ENCODE measurements at regions not wholly inside any gene's neighbourhood (a gene's known extent, or its start where the extent isn't known, plus 50 kb on each side); places are given as distances from the start of the nearest gene placed in this dataset.
"Not testable (repeated sequence)": the region's sequence is repeated elsewhere in the genome, so short reads cannot be mapped to it uniquely, and the experiment has no call there.

DNA sequence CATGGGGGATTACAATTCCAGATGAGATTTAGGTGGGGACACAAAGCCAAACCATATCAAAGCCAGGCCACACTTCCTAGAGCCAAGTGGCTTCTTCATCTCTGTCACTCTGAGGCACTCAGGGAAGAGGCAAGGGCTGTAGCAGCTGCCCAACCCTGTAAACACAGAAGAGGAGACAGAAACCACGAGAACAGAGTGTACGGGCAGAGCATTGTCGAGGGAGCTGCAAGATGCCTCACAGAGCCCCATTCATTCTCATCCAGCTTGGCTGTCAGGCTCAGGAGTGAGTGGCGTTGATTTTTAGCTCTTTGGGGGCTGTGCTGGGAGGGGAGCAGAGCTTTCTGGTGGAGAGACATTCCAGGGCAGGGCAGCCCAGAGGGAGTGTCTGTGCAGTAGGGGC lies 117.2 kb upstream of the SALL1 start:
- no peak for DNase-seq

DNA sequence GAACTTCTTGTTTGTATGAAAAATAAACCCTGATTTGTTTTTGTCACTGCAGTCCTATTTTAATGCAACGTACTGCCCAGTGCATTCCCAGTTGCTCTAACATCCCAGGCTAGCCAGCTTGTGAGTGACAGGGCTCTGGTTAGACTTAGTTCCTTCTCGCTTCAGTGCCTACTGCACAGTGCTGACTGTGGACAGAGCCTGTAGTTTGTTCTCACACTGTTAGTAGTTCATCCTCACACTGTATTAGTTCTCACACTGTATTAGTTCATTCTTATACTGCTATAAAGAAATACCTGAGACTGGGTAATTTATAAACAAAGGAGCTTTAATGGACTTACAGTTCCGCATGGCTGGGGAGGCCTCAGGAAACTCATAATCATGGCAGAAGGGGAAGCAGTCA lies 116.6 kb upstream of the SALL1 start:
- no peak for DNase-seq

DNA sequence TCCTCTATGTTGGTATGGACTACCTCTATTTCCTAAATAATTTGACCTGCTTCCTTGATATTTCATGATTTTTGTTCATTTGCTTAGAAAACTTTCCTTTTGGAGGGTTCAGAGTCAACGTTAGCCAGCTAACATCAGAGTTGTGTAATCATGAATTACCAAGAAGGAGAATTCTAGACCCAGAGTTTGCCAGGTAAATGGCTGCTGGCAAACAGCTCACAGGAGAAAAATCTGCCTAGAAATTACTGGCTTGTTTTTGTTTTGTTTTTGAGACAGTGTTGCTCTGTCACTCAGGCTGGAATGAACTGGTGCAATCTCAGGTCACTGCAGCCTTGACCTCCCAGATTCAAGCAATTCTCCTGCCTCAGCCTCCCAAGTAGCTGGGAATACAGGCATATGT lies 111.4 kb upstream of the SALL1 start:
- DNase-seq, result no peak

DNA sequence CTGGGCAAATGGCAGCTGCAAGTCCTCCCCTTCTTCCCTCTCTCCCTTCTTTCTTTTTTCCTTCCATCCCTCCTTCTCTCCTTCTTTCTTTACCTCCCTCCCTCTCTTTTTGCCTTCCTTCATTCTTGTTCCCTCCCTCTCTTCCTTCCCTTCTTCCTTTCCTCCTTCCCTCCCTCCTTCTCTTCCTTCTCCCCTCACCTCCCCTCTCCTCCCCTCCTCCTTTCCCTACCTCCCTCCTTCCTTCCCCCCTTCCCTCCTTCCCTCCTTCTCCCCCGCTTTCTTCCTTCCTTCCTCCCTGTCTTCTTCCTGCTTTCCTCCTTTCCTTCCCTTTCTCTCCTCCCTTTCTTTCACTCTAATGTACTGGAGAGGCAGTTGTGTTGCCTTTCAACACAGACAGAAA lies 110.8 kb upstream of the SALL1 start:
- no peak for DNase-seq

DNA sequence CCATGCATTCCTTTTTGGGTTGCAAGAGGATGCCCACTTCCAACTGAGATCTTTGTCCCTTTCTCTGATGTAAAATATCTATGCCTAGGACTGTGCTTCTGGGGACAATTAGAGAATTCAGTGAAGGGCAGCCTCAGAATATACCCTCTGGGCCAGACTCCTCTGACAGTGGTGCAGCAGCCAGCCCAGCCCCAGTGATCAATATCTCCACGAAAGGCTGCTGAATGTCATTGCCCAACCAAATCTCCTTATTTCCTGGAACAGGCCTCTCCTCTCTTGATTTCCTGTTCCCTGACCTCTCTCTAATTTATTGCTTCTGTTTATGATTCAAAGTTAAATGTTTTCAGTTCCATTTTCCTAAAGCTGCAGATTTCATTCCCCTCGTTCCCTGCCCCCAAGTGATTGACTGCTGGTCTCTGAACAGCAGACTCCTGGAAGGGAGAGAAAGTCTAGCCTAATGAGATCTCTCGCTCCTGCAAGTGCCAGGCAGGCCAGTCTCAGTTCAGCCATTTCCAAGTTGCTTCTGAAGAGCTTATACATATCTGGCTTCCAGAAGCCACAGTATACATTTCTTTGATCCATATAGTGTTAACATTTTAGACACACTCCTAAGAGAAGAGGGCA lies 104.4 kb upstream of the SALL1 start:
- no peak for DNase-seq

DNA sequence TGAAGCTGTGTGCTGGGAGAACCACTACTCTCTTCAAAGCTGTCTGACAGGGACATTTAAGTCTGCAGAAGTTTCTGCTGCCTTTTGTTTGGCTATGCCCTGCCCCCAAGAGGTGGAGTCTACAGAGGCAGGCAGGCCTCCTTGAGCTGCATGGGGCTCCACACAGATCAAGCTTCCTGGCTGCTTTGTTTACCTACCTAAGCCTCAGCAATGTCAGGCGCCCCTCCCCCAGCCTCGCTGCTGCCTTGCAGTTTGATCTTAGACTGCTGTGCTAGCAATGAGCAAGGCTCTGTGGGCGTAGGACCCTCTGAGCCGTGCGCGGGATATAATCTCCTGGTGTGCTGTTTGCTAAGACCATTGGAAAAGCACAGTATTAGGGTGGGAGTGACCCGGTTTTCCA lies 103.3 kb upstream of the SALL1 start:
- not testable (repeated sequence) for DNase-seq

DNA sequence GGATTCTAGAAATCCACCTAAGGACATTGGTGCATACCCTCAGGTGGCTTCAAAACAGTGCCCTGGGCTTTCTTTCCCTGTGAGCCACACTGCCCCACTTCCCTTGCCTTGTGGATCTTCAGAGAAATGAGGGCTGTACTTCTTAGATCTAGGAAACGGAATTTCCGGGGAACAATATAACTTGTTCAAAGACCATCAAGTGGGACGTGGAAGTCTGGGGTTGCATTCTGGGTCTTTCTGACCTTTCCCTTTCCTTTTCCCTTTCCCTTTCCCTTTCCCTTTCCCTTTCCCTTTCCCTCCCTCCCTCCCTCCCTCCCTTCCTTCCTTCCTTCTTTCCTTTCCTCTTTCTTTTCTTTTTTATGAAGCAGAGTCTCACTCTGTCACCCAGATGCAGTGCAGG lies 97.1 kb upstream of the SALL1 start:
- no peak for DNase-seq

DNA sequence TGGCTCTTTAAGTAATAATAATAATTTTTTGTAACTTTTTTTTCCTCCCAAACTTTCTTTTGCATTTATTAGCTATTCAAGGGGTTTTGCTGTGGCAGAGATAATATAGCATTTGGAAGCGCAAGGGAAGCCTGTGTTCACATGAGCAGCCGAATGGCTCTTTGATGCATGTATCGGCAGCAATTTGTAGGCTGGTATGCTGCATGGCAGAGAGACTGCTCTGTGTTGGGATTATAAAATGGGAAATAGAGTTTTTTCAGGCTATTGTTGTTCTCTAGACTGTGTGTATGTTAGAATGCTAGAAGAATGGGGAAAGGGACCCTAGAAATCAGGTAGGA lies 94.6 kb upstream of the SALL1 start:
- no peak for DNase-seq

DNA sequence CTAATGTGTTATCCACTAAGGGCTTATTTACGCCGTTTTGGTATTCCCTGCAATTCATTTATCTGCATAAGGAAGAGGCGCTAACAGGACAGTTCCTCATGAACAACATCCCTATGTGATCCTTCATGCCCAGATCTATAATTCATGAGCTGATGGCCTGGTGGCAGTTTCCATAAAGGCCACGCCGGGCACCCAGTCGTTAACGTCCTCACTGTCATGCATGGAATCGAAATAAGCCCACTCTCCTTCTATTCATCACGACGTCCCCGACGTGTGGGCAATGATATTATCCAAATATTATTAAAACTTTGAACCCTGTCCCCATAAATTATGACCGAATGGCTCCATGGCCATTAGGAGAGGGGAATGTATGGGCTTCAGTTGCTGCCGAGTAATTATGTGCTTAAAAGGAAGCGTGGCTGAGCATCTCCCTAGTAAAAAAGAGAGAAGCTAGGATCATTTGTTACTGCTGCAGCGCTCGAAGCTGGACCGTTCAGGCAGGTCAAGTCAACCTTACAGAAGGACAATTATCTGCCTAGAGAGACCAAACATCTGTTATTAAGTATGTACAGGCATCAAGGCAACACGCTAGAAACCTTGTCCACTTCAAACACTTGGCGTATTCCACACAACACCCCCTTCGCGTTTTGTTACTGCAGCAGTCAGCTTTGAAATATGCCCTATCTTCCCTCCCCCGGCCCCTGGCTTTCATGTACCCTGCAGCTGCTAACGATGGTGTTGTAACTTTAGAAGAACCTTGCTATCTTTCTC lies 94.0 kb upstream of the SALL1 start:
- DNase-seq, result no peak

DNA sequence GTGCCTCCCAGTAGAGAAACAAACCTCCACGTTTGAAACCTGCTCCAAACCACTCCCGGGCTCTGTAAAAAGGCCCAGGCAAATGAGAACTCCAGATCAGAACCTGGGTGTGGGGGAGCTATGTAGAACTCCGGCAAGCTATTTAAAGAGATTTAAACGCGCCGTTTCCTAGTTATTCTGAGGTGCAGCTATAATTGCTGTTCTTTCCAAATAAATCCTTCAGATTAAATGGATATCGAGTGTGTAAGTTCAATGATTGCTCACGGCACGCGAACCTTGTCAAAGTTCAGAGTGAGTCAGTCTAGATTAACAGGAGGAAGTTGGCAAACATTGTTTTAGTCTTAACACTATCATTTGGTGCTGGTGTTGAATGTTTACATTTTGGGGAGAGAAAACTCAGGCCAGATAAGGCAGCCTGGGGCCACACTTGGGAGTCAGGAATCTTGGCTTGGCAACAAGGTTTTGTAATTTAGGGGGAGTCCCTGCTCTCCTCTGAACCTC lies 92.9 kb upstream of the SALL1 start:
- DNase-seq, result no peak

DNA sequence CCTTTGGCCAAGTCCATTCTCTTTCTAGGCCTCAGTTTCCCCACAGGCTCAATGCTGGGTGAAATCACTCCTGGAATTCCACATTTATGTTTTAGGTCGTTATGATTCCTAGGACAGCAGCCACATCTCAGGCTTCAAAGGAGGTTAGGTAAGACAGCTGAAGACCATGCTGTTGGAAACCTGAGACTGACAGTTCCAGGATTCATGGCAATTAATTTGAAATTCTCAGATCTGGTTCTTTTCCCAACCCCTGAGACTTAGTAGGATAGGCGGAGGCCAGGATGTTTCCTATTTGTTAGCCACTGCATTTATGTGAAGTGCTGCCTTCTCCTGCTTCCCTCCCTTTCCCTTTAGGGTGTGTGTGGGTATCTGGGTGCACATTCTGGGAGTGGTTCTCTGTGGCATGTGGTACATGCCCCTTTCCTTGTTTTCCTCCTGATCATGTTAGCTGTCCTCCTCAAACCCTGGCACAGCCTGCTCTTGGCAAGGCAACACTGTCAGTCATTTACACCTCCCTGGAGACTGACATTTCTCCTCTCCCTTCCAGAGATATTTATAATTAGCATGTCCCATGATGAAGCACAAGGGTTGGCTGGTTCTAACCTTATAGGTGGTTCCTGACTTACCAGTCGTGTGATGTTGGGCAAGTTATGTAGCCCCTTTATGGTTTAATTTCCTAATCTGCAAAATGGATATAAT lies 91.4 kb upstream of the SALL1 start:
- no peak for DNase-seq

DNA sequence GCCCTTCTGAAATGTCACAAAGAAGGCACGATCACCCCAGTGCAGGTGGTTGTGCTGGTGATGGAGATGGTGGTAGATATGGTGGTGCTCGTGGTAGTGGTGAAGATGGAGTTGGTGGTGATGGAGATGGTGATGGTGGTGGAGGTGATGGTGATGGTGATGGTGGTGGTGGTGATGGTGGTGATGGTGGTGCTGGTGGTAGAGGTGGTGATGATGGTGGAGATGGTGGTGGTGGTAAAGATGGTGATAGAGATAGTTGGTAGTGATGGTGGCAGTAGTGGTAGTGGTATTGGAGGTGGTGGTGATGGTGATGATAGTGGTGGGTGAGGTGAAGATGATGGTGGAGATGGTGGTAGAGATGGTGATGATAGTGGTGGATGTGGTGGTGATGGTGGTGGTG lies 88.1 kb upstream of the SALL1 start:
- DNase-seq, result no peak

DNA sequence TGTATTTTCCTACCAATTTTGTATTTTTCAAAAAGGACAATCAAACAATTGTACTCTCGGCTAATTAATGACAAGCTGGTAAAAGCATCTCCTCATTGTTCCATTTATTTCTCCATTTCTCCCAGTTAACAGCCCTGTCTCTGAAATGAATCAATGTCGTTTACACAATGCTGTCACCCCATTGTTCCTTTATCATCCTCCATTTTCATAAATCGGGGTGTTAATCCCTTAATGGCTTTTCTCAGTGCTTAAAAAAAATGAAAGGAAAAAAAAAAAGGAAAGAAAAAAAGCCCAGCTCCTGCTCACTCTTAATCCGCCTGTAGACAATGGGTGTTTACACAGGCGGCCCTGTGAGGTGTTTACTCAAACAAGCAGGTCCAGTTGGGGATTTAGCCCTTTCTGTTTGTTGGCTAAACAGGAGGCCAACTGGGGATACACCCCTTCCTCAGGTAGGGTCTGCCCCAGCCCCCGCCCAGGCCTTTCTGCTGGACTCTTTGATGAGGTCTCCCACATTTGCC lies 86.8 kb upstream of the SALL1 start:
- DNase-seq, result no peak

DNA sequence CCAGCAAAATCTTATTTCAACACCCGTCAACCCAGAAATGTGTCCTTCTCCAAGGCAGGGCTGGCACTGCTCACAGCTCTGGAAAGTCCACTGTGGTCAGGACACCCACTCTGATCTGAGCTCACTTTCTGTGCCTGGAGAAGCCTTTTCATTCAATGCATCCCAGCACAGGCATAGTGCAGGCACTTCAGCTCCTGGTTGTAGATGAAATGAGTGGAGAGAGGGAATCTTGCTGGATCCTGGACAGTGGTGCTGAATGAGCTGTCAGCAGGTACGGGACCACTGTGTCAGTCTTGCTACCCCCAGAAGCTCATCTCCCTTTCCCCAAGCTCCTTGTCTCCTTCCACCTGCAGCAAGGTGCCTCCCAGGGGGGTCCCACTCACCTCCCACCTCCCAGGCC lies 86.1 kb upstream of the SALL1 start:
- no peak for DNase-seq

DNA sequence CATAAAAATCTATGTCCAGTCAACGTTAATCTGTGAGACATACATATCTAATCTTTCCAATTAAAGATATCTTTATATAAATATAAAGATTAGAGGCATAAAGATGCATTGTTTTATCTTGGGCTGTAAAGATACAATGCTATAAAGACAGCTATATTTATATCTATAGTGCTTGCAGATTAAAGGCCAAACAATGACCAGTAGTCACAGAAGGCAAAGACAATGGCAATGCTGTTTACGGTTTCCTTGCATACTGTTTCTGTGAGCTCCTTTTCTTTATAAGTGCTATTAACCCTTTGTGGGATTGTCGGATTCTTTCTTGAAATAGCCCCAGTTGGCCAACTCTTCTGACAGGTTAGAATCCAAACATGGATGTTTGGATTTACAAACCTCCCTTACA lies 85.5 kb upstream of the SALL1 start:
- no peak for DNase-seq

DNA sequence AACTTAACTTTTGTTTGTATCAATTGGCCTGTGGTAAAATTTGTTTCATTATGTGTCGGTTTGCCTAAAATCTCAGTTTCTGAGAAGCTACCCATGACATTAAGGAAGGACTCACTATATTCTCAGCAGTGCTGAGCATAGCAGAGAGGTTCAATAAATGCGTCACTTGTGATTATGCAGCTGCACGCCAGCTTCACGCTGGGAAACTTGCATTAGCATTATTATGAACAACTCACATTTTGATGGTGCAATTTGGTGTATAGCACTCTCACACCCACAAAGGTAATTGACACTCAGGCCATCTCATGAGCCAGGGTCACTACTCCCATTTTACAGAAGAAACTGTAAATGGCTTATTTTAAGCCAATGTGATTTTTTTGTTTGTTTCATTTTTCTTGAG lies 80.6 kb upstream of the SALL1 start:
- DNase-seq, result no peak

DNA sequence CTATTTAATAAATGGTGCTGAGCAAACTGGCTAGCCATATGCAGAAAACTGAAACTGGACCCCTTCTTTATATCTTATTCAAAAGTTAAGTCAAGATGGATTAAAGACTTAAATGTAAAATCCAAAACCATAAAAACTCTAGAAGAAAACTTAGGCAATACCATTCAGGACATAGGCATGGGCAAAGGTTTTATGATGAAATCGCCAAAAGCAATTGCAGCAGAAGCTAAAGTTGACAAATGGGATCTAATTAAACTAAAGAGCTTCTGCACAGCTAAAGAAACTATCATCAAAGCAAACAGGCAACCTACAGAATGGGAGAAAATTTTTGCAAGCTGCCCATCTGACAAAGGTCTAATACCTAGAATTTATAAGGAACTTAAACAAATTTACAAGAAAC lies 79.0 kb upstream of the SALL1 start:
- DNase-seq, result not testable (repeated sequence)

DNA sequence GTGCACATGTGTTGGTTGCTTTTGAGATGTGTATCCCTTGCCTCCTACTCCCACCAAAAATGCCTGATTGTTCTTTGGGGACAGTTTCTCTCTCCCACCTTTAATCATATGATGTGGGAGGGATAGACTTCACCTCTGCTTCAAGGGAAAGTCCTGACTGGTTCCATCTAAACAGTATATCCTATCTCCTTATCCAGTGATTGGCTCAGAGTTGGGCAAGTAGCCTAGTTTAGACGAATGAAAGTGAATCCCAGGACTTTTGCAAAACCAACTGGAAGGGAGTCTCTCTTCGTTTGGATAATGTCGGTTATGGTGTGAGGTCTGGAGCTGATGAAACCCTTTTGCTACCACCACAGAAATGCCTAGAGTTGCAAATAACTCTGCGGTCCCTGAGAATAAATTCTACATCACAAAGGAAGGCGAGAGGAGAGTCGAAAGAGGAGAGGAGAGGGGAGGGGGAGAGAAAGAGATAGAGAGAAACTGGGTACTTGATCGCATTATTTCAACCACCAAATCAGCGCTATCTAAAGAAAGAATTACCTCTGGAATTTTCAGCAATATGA lies 77.1 kb upstream of the SALL1 start:
- no peak for DNase-seq

DNA sequence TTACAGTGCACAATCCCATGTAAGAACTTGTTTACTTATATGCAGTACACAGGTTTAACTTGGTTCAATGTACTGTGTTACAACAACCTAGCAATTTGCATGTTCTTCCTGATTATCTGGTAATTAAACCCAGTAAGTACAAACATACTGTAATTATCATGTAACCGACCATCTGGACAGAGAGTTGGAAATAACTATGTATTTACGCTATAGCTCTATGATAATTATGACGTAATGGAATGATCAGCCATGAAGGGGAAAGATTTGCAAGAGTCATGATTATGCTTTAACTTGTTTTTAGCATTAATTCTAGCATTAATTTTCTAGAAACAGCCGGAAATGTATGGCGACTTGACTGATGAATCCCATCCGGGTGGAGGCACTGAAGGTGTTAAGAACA lies 74.8 kb upstream of the SALL1 start:
- DNase-seq, result no peak

DNA sequence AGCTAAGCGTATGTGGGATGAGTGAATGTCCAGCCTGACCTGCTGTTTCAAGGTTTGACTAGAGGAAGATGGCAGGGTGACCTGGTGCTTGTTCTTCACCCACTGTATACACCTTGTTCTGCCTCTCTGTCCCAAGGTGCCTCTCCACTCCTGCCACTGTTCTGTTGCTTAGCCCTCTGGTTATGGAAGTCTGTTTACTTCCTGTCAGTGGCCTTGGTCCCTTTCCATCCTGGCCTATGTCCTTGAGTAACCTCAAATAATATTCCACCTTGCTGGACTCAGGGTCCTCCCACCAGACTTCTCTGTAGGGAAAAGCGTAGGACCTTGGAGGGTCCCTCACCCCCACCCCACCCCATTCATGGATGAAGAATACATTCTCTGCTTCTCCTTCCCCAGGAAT lies 73.2 kb upstream of the SALL1 start:
- no peak for DNase-seq

DNA sequence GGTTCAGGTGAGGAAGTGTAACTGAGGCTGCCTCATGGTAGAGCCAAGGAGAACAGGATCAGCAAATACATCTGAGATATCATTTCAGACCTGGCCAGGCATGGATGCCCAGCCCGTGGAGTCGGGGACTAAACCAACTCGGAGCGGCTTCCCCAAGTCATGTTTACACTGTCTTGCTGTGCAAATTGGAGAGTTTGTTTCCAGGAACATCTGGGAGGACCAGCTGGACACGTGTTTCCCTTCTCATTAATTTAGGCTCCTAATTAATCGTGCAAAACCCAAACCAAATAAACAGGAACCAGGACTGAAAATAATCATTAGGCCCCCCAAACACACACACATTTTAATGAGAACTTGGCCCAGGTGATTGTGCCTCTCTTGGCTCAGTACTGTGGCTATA lies 70.9 kb upstream of the SALL1 start:
- DNase-seq, result no peak

DNA sequence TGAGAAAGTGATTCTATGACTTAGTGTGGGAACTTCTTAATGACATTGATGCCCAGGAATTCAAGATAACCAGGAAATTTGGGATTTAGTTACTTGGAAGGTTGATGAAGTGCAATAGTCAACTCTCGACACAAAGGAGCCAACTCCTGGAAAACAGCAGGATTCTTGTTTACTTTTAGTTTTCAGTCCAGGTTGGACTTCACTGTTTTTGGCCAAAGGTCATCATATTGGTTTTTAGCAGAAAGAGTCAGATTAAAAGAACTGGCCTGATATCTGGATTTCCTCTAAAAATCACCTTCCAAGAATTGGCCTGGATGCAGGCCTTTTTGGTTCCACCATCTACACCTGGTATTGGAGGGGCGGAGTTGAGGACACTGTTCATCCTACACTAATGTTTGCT lies 60.1 kb upstream of the SALL1 start:
- no peak for DNase-seq

DNA sequence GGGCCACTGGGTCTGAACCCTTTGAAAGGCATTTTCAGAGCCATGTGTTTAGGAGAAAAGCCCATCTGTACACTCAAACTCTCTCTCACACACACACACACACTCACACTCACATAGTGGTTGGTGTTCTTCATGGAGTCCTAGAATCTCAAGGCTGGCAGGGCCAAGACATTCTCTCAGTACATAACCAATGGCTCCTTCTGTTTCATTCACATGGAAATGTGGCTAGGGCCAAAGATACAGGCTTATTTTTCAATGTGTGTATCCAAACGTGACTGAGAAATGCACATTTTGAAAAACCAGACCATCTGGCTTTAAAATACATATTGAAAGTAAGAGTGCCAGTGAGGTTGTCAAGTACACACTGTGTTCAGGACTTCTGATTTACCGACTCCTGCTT lies 59.0 kb upstream of the SALL1 start:
- no peak for DNase-seq

DNA sequence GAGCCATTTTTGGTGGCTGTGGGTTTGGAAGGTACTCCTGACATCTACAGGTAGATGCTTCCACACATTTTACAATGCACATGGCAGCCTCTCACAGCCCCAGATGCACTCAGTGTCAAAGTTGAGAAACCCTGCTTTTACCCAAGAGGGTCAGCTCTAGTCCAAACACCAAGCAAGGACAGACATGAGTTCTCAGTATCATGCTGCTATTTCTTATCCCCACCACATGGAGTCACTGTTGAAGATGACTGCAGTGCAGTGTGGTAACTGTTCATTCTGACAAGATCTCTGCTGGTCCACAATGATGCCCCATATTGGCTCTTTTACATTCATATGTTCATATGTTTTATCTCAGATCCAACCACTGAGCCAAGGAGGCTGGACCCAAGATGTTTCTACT lies 50.5 kb upstream of the SALL1 start:
- no peak for DNase-seq
